A549 (cell line): ENCODE measurements at regions not wholly inside any gene's neighbourhood (a gene's known extent, or its start where the extent isn't known, plus 50 kb on each side); places are given as distances from the start of the nearest gene placed in this dataset.

Experiments
- ATAC-seq, 2 experiments: fragments of 200-7000 bp in 1 of 2; fragments of >200 bp in 1 of 2; cut with Nextera tagmentation in 1 of 2; cut with Tn5 transposase in 1 of 2; 3 replicates each; pipeline versions ENCODE4 v1.8.0 to v1.9.1; 2018 to 2020; ENCODE audit warnings: mild to moderate bottlenecking in 1 of 2, moderate library complexity in 1 of 2
- CTCF ChIA-PET: fragments of 300-600 bp; sonication (Branson Sonifier 250); formaldehyde crosslinking; extraction: SDS; loops from one replicate; lab custom pipeline; 2021; ENCODE audit warnings: antibody characterized with exemption, inconsistent platforms; lab: Yijun Ruan, JAX
- POLR2A ChIA-PET: fragments of 350-600 bp; formaldehyde crosslinking; extraction: SDS; loops from one replicate; lab custom pipeline; 2021; ENCODE audit warnings: antibody characterized with exemption, inconsistent platforms; lab: Yijun Ruan, JAX
- DNase-seq, 2 experiments: peaks; one replicate each; pipeline versions ENCODE4 v3.0.0 to v3.0.0-alpha.2; 2011 to 2016; ENCODE audit warnings: low read depth in 1 of 2, low spot score in 1 of 2
- FAIRE-seq: peaks from 2 replicates; lab custom pipeline; 2011; peaks lifted over from hg19 to GRCh38; lab: Jason Lieb, UNC
- H3K27ac ChIP-seq, 2 experiments: fragments of >200 bp; sonication (Bioruptor Twin); formaldehyde crosslinking; 3 replicates each; pipeline ENCODE4 v1.5.1; 2016 to 2017
- H3K4me1 ChIP-seq: fragments of >200 bp; sonication (Bioruptor Twin); formaldehyde crosslinking; 3 replicates; pipeline ENCODE4 v1.6.1; 2016
- H3K4me2 ChIP-seq: fragments of >200 bp; sonication (Bioruptor Twin); formaldehyde crosslinking; 3 replicates; pipeline ENCODE4 v1.6.1; 2016
- H3K4me3 ChIP-seq: fragments of >200 bp; sonication (Bioruptor Twin); formaldehyde crosslinking; 3 replicates; pipeline ENCODE4 v1.5.1; 2016
- H3K9me3 ChIP-seq: fragments of >200 bp; sonication (Bioruptor Twin); formaldehyde crosslinking; 3 replicates; pipeline ENCODE4 v1.6.1; 2016
- CBX2 ChIP-seq: fragments of 200-600 bp; sonication (generic); IDR thresholded peaks from 2 replicates; pipeline ENCODE4 v1.6.1; 2016; ENCODE audit warnings: low read depth, mild to moderate bottlenecking, borderline replicate concordance
- CHD2 ChIP-seq: fragments of 150-350 bp; IDR thresholded peaks from 2 replicates; pipeline ENCODE4 v1.6.1; 2014; ENCODE audit warnings: low read length; ENCODE audit not compliant: partially characterized antibody
- CHD4 ChIP-seq: fragments of 200-600 bp; sonication (generic); IDR thresholded peaks from 2 replicates; pipeline ENCODE4 v1.6.1; 2016; ENCODE audit warnings: antibody characterized with exemption, mild to moderate bottlenecking, borderline replicate concordance
- EHF ChIP-seq: fragments of 250-450 bp; sonication (Bioruptor Pico); IDR thresholded peaks from 2 replicates; pipeline ENCODE4 v1.5.0; 2020; ENCODE audit warnings: mild to moderate bottlenecking
- EHMT2 ChIP-seq: fragments of 200-600 bp; sonication (generic); IDR thresholded peaks from 2 replicates; pipeline ENCODE4 v1.6.1; 2016; ENCODE audit warnings: antibody characterized with exemption, low read depth, mild to moderate bottlenecking, moderate library complexity
- FOSL2 ChIP-seq, 2 experiments: fragments of 450-650 bp in 1 of 2; fragments of >200 bp in 1 of 2; sonication (Bioruptor Twin) in 1 of 2; formaldehyde crosslinking; IDR thresholded peaks; 2 replicates each; pipeline versions ENCODE4 v1.5.0 to v1.6.1; 2016 to 2020; ENCODE audit warnings: mild to moderate bottlenecking in 1 of 2, moderate library complexity in 1 of 2
- GATA3 ChIP-seq: IDR thresholded peaks from 2 replicates; pipeline ENCODE4 v1.6.1; 2012; ENCODE audit warnings: borderline replicate concordance
- HDAC2 ChIP-seq: fragments of 200-600 bp; sonication (generic); IDR thresholded peaks from 2 replicates; pipeline ENCODE4 v1.6.1; 2016
- HEYL ChIP-seq: fragments of 250-450 bp; sonication (Bioruptor Pico); IDR thresholded peaks from 2 replicates; pipeline ENCODE4 v1.8.0; 2021; ENCODE audit warnings: mild to moderate bottlenecking, moderate library complexity
- HOXB5 ChIP-seq: fragments of 250-450 bp; sonication (Bioruptor Pico); IDR thresholded peaks from 2 replicates; pipeline ENCODE4 v1.5.0; 2020; ENCODE audit warnings: mild to moderate bottlenecking, moderate library complexity
- JUN ChIP-seq, 2 experiments: fragments of >200 bp; sonication (Bioruptor Twin); formaldehyde crosslinking; IDR thresholded peaks; 2 replicates in 1 of 2; 3 replicates in 1 of 2; pipeline ENCODE4 v1.6.1; 2016 to 2017
- JUNB ChIP-seq: fragments of >200 bp; sonication (Bioruptor Twin); formaldehyde crosslinking; IDR thresholded peaks from 2 replicates; pipeline ENCODE4 v1.6.1; 2016
- KDM1A ChIP-seq: fragments of 200-600 bp; sonication (generic); IDR thresholded peaks from 2 replicates; pipeline ENCODE4 v1.6.1; 2016; ENCODE audit warnings: low read depth, mild to moderate bottlenecking
- KDM5A ChIP-seq: fragments of 200-600 bp; sonication (generic); IDR thresholded peaks from 2 replicates; pipeline ENCODE4 v1.6.1; 2016; ENCODE audit warnings: antibody characterized with exemption, mild to moderate bottlenecking
- MYC ChIP-seq: IDR thresholded peaks from 2 replicates; pipeline ENCODE4 v1.6.1; 2012; ENCODE audit warnings: mild to moderate bottlenecking, inconsistent platforms, low read length, improper control_type of control experiment, borderline replicate concordance
- NFE2L2 ChIP-seq: fragments of 150-350 bp; conservative IDR thresholded peaks from 2 replicates; pipeline ENCODE4 v1.6.1; 2014; ENCODE audit warnings: low read length
- NPAS2 ChIP-seq: fragments of 250-450 bp; sonication (Bioruptor Pico); IDR thresholded peaks from 2 replicates; pipeline ENCODE4 v1.8.0; 2022; ENCODE audit warnings: mild to moderate bottlenecking, moderate library complexity, borderline replicate concordance
- PHF8 ChIP-seq: fragments of 200-600 bp; sonication (generic); IDR thresholded peaks from 2 replicates; pipeline ENCODE4 v1.6.1; 2016; ENCODE audit warnings: low read depth, mild to moderate bottlenecking, antibody characterized with exemption, moderate library complexity, borderline replicate concordance
- POLR2AphosphoS2 ChIP-seq: conservative IDR thresholded peaks from 2 replicates; pipeline ENCODE4 v1.6.1; 2012; ENCODE audit warnings: low read length, improper control_type of control experiment, inconsistent platforms
- RARB ChIP-seq: fragments of 250-450 bp; sonication (Bioruptor Pico); IDR thresholded peaks from 2 replicates; pipeline ENCODE4 v1.8.0; 2021; ENCODE audit warnings: mild to moderate bottlenecking, moderate library complexity
- RCOR1 ChIP-seq: fragments of 150-350 bp; IDR thresholded peaks from 2 replicates; pipeline ENCODE4 v1.6.1; 2014; ENCODE audit warnings: antibody characterized with exemption, low read length, low read depth
- ZC3H11A ChIP-seq: fragments of 450-650 bp; IDR thresholded peaks from 2 replicates; pipeline ENCODE4 v1.6.1; 2014; ENCODE audit warnings: antibody characterized with exemption, mild to moderate bottlenecking
- ZSCAN20 ChIP-seq: fragments of 250-450 bp; sonication (Bioruptor Pico); IDR thresholded peaks from 2 replicates; pipeline ENCODE4 v1.8.0; 2022; ENCODE audit warnings: mild to moderate bottlenecking, moderate library complexity
- WGBS: methylation state at CpG from one replicate; pipeline ENCODE4 v1.1.6; 2017; ENCODE audit errors: missing lambda C conversion rate; 5-methylcytosine and 5-hydroxymethylcytosine counted together
- TF ChIP-seq, protein P1 (sequence below): fragments of 250-450 bp; sonication (Bioruptor Pico); IDR thresholded peaks from 2 replicates; pipeline ENCODE4 v1.5.0; 2021; ENCODE audit warnings: mild to moderate bottlenecking, moderate library complexity, borderline replicate concordance
- TF ChIP-seq, protein P2 (sequence below): IDR thresholded peaks from 2 replicates; pipeline ENCODE4 v1.6.1; 2012
- TF ChIP-seq, protein P3 (sequence below): fragments of >200 bp; sonication (Bioruptor Twin); formaldehyde crosslinking; IDR thresholded peaks from 3 replicates; pipeline ENCODE4 v1.6.1; 2016
- TF ChIP-seq, protein P4 (sequence below): IDR thresholded peaks from 2 replicates; pipeline ENCODE4 v1.6.1; 2012; ENCODE audit warnings: low read depth, borderline replicate concordance

DNA sequence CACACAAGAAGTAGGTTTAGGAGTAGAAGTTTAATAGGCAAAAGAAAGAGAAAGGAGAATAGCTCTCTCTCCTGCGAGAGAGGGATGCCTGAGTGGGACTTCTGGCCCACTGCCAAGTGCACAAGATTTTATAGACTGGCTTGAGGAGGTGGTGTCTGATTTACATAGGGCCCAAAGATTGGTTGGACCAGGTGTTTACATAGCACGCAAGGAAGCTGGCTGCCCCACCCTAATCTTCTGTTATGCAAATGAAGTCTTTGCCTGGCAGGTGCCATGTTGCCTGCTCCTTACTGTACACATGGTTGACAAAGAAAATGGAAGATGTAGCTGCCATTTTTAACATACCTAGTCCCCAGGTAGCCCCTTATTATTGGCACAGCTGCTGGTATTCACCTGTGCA, 170.8 kb upstream of the GATB start:
- Histone ChIP-seq H3K27ac (no peak overlapping the region), H3K4me2 (no peak overlapping the region)
- CTCF ChIA-PET = interaction anchor here (1.2 kb wide), 1 partner anchor 439 kb away, joined by 4 read pairs; no protein-coding TSS in a partner anchor
- DNase-seq (no peak), ATAC-seq (no peak)
- TF ChIP-seq HOXB5 (CRISPR knock-in tag) (no peak), MYC (no peak), HEYL (CRISPR knock-in tag) (no peak), POLR2AphosphoS2 (no peak), PHF8 (no peak)
- TF ChIP-seq, protein P1, sequence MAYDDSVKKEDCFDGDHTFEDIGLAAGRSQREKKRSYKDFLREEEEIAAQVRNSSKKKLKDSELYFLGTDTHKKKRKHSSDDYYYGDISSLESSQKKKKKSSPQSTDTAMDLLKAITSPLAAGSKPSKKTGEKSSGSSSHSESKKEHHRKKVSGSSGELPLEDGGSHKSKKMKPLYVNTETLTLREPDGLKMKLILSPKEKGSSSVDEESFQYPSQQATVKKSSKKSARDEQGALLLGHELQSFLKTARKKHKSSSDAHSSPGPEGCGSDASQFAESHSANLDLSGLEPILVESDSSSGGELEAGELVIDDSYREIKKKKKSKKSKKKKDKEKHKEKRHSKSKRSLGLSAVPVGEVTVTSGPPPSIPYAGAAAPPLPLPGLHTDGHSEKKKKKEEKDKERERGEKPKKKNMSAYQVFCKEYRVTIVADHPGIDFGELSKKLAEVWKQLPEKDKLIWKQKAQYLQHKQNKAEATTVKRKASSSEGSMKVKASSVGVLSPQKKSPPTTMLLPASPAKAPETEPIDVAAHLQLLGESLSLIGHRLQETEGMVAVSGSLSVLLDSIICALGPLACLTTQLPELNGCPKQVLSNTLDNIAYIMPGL (CRISPR knock-in tag) = no peak
- TF ChIP-seq, all 56 proteins: peak for 0
- WGBS = 10% methylated on average over 2 of the region's 2 CpGs
- FAIRE-seq = no peak
- H3K9me3 ChIP-seq = no peaks in the 10 kb centered on the region
- POLR2A ChIA-PET = no interaction called here
- no peak overlapping the region for H3K4me3 ChIP-seq
- H3K4me1 ChIP-seq = no peaks in the 10 kb centered on the region

DNA sequence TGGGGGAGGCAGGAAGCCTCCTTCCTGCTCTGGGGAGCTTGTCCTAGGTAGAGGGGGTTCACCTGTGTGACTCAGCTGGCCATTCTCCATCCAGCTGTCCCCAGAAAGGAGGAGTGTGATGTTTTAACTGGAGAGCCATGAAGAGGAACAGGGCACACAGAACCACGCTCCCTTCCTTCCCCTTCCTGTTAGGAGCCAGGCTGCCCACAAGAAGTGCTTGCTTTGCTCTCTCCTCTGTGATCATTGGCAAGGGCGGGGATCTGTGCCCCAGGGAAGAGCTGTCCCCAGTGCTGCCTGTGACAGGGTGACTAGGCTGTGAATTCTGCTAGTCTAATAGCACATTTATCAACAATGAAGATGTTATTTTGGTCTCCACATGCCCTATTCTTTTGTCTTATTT, 169.6 kb upstream of the GATB start:
- WGBS = 0% methylated on average over 1 of the region's 2 CpGs
- FAIRE-seq (no peak), ATAC-seq (no peak), DNase-seq (no peak)
- no peak overlapping the region for H3K27ac ChIP-seq
- no peaks in the 10 kb centered on the region for H3K9me3 ChIP-seq
- H3K4me3 ChIP-seq = no peak overlapping the region
- no peak for TF ChIP-seq JUN (IDR thresholded peaks at IDR 0.05)
- TF ChIP-seq ZSCAN20 (CRISPR knock-in tag) = no peak
- no peak for TF ChIP-seq PHF8
- no peak for TF ChIP-seq NPAS2 (CRISPR knock-in tag)
- TF ChIP-seq KDM5A = no peak
- TF ChIP-seq CBX2 = no peak
- TF ChIP-seq, protein P2, sequence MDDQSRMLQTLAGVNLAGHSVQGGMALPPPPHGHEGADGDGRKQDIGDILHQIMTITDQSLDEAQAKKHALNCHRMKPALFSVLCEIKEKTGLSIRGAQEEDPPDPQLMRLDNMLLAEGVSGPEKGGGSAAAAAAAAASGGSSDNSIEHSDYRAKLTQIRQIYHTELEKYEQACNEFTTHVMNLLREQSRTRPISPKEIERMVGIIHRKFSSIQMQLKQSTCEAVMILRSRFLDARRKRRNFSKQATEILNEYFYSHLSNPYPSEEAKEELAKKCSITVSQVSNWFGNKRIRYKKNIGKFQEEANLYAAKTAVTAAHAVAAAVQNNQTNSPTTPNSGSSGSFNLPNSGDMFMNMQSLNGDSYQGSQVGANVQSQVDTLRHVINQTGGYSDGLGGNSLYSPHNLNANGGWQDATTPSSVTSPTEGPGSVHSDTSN = no peak
- no peak for TF ChIP-seq JUNB
- no peak for TF ChIP-seq EHF (CRISPR knock-in tag)
- TF ChIP-seq FOSL2 (IDR thresholded peaks at IDR 0.05) = no peak
- TF ChIP-seq FOSL2 (CRISPR knock-in tag; IDR thresholded peaks at IDR 0.05) = no peak
- TF ChIP-seq RCOR1 = no peak
- TF ChIP-seq ZC3H11A = no peak
- TF ChIP-seq POLR2AphosphoS2 = no peak
- no peaks in the 10 kb centered on the region for H3K4me1 ChIP-seq
- CTCF ChIA-PET = interaction anchor here (0.8 kb wide), 1 partner anchor 22 kb away, joined by 3 read pairs; no protein-coding TSS in a partner anchor
- no peak overlapping the region for H3K4me2 ChIP-seq
- POLR2A ChIA-PET = no interaction called here

DNA sequence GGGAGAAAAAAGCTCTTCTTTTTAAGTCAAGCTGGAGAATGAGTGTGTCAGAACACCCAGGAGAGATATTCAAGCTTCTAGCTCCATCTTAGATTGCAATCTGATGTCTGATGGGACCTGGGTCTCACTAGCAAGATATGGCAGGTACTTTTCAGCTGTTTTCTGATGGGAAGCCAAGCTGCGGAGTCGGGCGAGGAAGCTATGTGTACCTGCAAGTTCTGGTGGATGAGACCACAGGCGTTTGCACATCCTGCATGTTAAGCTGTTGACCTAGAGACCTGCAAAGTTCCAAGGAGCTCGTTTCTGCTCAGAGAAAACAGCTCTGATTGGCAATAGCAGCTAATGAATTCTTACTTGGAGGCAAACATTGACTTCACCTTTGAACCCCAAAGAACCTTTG, 167.3 kb upstream of the GATB start:
- WGBS = 55% methylated on average over 5 of the region's 5 CpGs
- no peak overlapping the region for H3K27ac ChIP-seq
- POLR2A ChIA-PET = no interaction called here
- no peak for ATAC-seq
- no peak for DNase-seq
- CTCF ChIA-PET = interaction anchor here (1.0 kb wide), 1 partner anchor 11 kb away, joined by 4 read pairs; no protein-coding TSS in a partner anchor
- no peaks in the 10 kb centered on the region for H3K4me1 ChIP-seq
- no peak for FAIRE-seq
- H3K4me2 ChIP-seq = no peak overlapping the region
- no peaks in the 10 kb centered on the region for H3K9me3 ChIP-seq
- H3K4me3 ChIP-seq = no peak overlapping the region
- TF ChIP-seq RARB (CRISPR knock-in tag) = no peak
- no peak for TF ChIP-seq EHF (CRISPR knock-in tag)
- TF ChIP-seq KDM5A = no peak
- TF ChIP-seq GATA3 = no peak
- TF ChIP-seq, protein P3, sequence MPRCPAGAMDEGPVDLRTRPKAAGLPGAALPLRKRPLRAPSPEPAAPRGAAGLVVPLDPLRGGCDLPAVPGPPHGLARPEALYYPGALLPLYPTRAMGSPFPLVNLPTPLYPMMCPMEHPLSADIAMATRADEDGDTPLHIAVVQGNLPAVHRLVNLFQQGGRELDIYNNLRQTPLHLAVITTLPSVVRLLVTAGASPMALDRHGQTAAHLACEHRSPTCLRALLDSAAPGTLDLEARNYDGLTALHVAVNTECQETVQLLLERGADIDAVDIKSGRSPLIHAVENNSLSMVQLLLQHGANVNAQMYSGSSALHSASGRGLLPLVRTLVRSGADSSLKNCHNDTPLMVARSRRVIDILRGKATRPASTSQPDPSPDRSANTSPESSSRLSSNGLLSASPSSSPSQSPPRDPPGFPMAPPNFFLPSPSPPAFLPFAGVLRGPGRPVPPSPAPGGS = no peak
- TF ChIP-seq POLR2AphosphoS2 = no peak
- TF ChIP-seq HDAC2 = no peak
- TF ChIP-seq KDM1A = no peak
- TF ChIP-seq CHD4 = no peak
- TF ChIP-seq JUN (IDR thresholded peaks at IDR 0.05) = no peak
- TF ChIP-seq CHD2 = no peak
- TF ChIP-seq EHMT2 = no peak
- no peak for TF ChIP-seq HOXB5 (CRISPR knock-in tag)
- no peak for TF ChIP-seq NFE2L2
- TF ChIP-seq, protein P4, sequence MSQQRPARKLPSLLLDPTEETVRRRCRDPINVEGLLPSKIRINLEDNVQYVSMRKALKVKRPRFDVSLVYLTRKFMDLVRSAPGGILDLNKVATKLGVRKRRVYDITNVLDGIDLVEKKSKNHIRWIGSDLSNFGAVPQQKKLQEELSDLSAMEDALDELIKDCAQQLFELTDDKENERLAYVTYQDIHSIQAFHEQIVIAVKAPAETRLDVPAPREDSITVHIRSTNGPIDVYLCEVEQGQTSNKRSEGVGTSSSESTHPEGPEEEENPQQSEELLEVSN = no peak
- TF ChIP-seq, all 56 proteins: peak for 0
